Endothelial cell of umbilical vein (primary cell): ENCODE measurements at regions not wholly inside any gene's neighbourhood (a gene's known extent, or its start where the extent isn't known, plus 50 kb on each side); places are given as distances from the start of the nearest gene placed in this dataset.

ENCODE experiments used
- BruUV-seq: library from RNA; stranded (reverse); fragments of 400-500 nt; replicated peaks from 2 replicates; lab custom pipeline; 2021; lab: Mats Ljungman, UMichigan
- CTCF ChIA-PET: fragments of 300-600, 350-600 bp; sonication (Branson Sonifier 250); formaldehyde crosslinking; loops from one replicate; lab custom pipeline; 2021; ENCODE audit warnings: antibody characterized with exemption, inconsistent platforms; lab: Charles Lee
- POLR2A ChIA-PET: fragments of 300-600, 350-600 bp; sonication (Branson Sonifier 250); formaldehyde crosslinking; loops from one replicate; lab custom pipeline; 2021; ENCODE audit warnings: antibody characterized with exemption, inconsistent platforms; lab: Charles Lee
- DNase-seq: peaks from one replicate; pipeline ENCODE4 v3.0.0-alpha.2; 2011; ENCODE audit warnings: low read depth, low spot score
- FAIRE-seq: peaks from 2 replicates; lab custom pipeline; 2011; peaks lifted over from hg19 to GRCh38; lab: Jason Lieb, UNC
- H2AFZ ChIP-seq: 2 replicates; pipeline ENCODE4 v1.6.0; 2012; ENCODE audit warnings: low read depth, low read length, control low read depth, inconsistent platforms
- H3K27ac ChIP-seq: 2 replicates; pipeline ENCODE4 v1.5.1; 2011; ENCODE audit warnings: low read depth, mild to moderate bottlenecking, control low read depth, low read length, moderate library complexity; ENCODE audit not compliant: insufficient read depth
- H3K27me3 ChIP-seq, 2 experiments: 2 replicates each; pipeline versions ENCODE4 v1.6.0 to v1.6.1; 2011; ENCODE audit warnings: low read length in 2 of 2, mixed read lengths in 1 of 2; ENCODE audit not compliant: control insufficient read depth in 2 of 2, insufficient read depth in 2 of 2
- H3K36me3 ChIP-seq, 2 experiments: 2 replicates in 1 of 2; 3 replicates in 1 of 2; pipeline ENCODE4 v1.5.1; 2011; ENCODE audit warnings: low read length in 2 of 2, mild to moderate bottlenecking in 1 of 2, moderate library complexity in 1 of 2; ENCODE audit not compliant: control insufficient read depth in 2 of 2, insufficient read depth in 2 of 2; ENCODE audit errors: extremely low read depth in 1 of 2
- H3K4me1 ChIP-seq: 3 replicates; pipeline ENCODE4 v1.5.1; 2011; ENCODE audit warnings: mild to moderate bottlenecking, low read length; ENCODE audit not compliant: control insufficient read depth, insufficient read depth; ENCODE audit errors: extremely low read depth
- H3K4me2 ChIP-seq: 2 replicates; pipeline ENCODE4 v1.6.1; 2011; ENCODE audit warnings: low read length, control low read depth, mixed read lengths; ENCODE audit not compliant: insufficient read depth
- H3K4me3 ChIP-seq, 3 experiments: fragments of 200-600 bp in 1 of 3; sonication (generic), shearing (Covaris generic) in 1 of 3; replicated peaks in 1 of 3; 2 replicates each; pipeline ENCODE4 v1.5.1; 2011 to 2016; ENCODE audit warnings: control low read depth in 3 of 3, low read length in 3 of 3, mild to moderate bottlenecking in 2 of 3, inconsistent platforms in 1 of 3, low read depth in 1 of 3, moderate library complexity in 1 of 3; ENCODE audit not compliant: insufficient read depth in 1 of 3
- H3K79me2 ChIP-seq: 2 replicates; pipeline ENCODE4 v1.6.0; 2012; ENCODE audit warnings: low read length, inconsistent platforms; ENCODE audit not compliant: control insufficient read depth, insufficient read depth
- H3K9ac ChIP-seq: replicated peaks from 2 replicates; pipeline ENCODE3; 2011; ENCODE audit warnings: low read length, control low read depth; ENCODE audit not compliant: insufficient read depth; ENCODE audit errors: extremely low read depth
- H3K9me1 ChIP-seq: replicated peaks from 3 replicates; pipeline ENCODE4 v1.6.0; 2011; ENCODE audit warnings: mild to moderate bottlenecking, low read length; ENCODE audit not compliant: control insufficient read depth, insufficient read depth; ENCODE audit errors: extremely low read depth
- H3K9me3 ChIP-seq: replicated peaks from 2 replicates; pipeline ENCODE4 v1.5.1; 2012; ENCODE audit warnings: low read length, inconsistent platforms; ENCODE audit not compliant: control insufficient read depth, insufficient read depth
- H4K20me1 ChIP-seq: replicated peaks from 2 replicates; pipeline ENCODE3; 2011; ENCODE audit warnings: mild to moderate bottlenecking, low read length; ENCODE audit not compliant: control insufficient read depth, insufficient read depth; ENCODE audit errors: extremely low read depth
- EZH2 ChIP-seq: IDR thresholded peaks from 2 replicates; pipeline ENCODE4 v1.6.1; 2012; ENCODE audit warnings: borderline replicate concordance, low read depth, mild to moderate bottlenecking, moderate library complexity, low read length, inconsistent platforms; ENCODE audit not compliant: severe bottlenecking
- FOS ChIP-seq: IDR thresholded peaks from 2 replicates; pipeline ENCODE4 v1.6.1; 2011; ENCODE audit warnings: mild to moderate bottlenecking, low read length, moderate library complexity, borderline replicate concordance; ENCODE audit not compliant: insufficient read depth
- GATA2 ChIP-seq: IDR thresholded peaks from 2 replicates; pipeline ENCODE4 v1.7.0; 2011; ENCODE audit warnings: low read depth, mild to moderate bottlenecking, moderate library complexity, mixed read lengths, low read length; ENCODE audit not compliant: insufficient read length, insufficient read depth
- JUN ChIP-seq: IDR thresholded peaks from 2 replicates; pipeline ENCODE4 v1.6.1; 2011; ENCODE audit warnings: borderline replicate concordance, low read depth; ENCODE audit not compliant: insufficient read length, insufficient read depth
- MAX ChIP-seq: IDR thresholded peaks from 2 replicates; pipeline ENCODE4 v1.6.1; 2011; ENCODE audit not compliant: insufficient read depth, insufficient read length
- MYC ChIP-seq: IDR thresholded peaks from one replicate; pipeline ENCODE4 v1.6.1; 2011; ENCODE audit warnings: mild to moderate bottlenecking, low read depth, low read length
- POLR2A ChIP-seq: IDR thresholded peaks from 2 replicates; pipeline ENCODE4 v1.6.1; 2012; ENCODE audit warnings: low read depth, mild to moderate bottlenecking, control low read depth, low read length
- POLR2AphosphoS5 ChIP-seq: IDR thresholded peaks from 2 replicates; pipeline ENCODE4 v1.6.1; 2012; ENCODE audit warnings: low read depth, mild to moderate bottlenecking, control low read depth, low read length, moderate library complexity; ENCODE audit not compliant: insufficient read depth
- dilution Hi-C: fragments of 300-500 bp; cut with MboI; formaldehyde crosslinking; loops from one replicate; pipeline ENCODE4 v1.15.0; 2019; ENCODE audit warnings: low sequenced_read_pairs; ENCODE audit not compliant: extremely low pct_ligation_motif_present
- intact Hi-C: fragments of 100-400 bp; cut with micrococcal nuclease; formaldehyde crosslinking; loops from one replicate; pipeline ENCODE4 v1.10.0; 2022
- TF ChIP-seq, protein P1 (sequence below), 2 donors: IDR thresholded peaks; 1 replicate in 1 of 2; 2 replicates in 1 of 2; pipeline ENCODE4 v1.5.1; 2011; ENCODE audit warnings: low read length in 2 of 2, mild to moderate bottlenecking in 2 of 2, moderate library complexity in 2 of 2, control low read depth in 1 of 2, inconsistent platforms in 1 of 2, low read depth in 1 of 2; ENCODE audit not compliant: insufficient read depth in 1 of 2; ENCODE audit errors: extremely low read depth in 1 of 2

GRCh38 chr21:7952648-7953047, 2568.7 kb upstream of the TPTE start:
- no peak overlapping the region for H3K4me3 ChIP-seq
- H3K9me3 ChIP-seq = peaks cover 85% of the 10 kb centered on the region
- POLR2A ChIA-PET = no interaction called here

More at GRCh38 chr21:7952648-7953047, 2568.7 kb upstream of the TPTE start:
- DNase-seq (no peak), FAIRE-seq (no peak)
- Histone ChIP-seq H3K27ac (no peak overlapping the region), H3K36me3 (no peaks in the 10 kb centered on the region), H3K4me2 (no peak overlapping the region), H4K20me1 (no peaks in the 10 kb centered on the region), H3K79me2 (no peaks in the 10 kb centered on the region), H3K4me1 (no peaks in the 10 kb centered on the region), H3K9ac (no peak overlapping the region), H3K9me1 (no peaks in the 10 kb centered on the region), H2AFZ (no peak overlapping the region), H3K27me3 (no peaks in the 10 kb centered on the region)
- intact Hi-C loops (no loop called here), dilution Hi-C loops (no loop called here)
- TF ChIP-seq MAX (no peak), POLR2AphosphoS5 (no peak), POLR2A (no peak), MYC (no peak), JUN (no peak), GATA2 (no peak), EZH2 (no peak), FOS (no peak)
- TF ChIP-seq, protein P1, sequence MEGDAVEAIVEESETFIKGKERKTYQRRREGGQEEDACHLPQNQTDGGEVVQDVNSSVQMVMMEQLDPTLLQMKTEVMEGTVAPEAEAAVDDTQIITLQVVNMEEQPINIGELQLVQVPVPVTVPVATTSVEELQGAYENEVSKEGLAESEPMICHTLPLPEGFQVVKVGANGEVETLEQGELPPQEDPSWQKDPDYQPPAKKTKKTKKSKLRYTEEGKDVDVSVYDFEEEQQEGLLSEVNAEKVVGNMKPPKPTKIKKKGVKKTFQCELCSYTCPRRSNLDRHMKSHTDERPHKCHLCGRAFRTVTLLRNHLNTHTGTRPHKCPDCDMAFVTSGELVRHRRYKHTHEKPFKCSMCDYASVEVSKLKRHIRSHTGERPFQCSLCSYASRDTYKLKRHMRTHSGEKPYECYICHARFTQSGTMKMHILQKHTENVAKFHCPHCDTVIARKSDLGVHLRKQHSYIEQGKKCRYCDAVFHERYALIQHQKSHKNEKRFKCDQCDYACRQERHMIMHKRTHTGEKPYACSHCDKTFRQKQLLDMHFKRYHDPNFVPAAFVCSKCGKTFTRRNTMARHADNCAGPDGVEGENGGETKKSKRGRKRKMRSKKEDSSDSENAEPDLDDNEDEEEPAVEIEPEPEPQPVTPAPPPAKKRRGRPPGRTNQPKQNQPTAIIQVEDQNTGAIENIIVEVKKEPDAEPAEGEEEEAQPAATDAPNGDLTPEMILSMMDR (IDR thresholded peaks at IDR 0.05; ENCODE audit: extremely low read depth in 1 of 2, insufficient read depth in 1 of 2, low read depth in 1 of 2, low read length in 2 of 2) = no peak
- BruUV-seq = no TSS peak
- CTCF ChIA-PET = no interaction called here
